ENCODE measurements at regions not wholly inside any gene's neighbourhood (a gene's known extent, or its start where the extent isn't known, plus 50 kb on each side); places are given as distances from the start of the nearest gene placed in this dataset.

DNA sequence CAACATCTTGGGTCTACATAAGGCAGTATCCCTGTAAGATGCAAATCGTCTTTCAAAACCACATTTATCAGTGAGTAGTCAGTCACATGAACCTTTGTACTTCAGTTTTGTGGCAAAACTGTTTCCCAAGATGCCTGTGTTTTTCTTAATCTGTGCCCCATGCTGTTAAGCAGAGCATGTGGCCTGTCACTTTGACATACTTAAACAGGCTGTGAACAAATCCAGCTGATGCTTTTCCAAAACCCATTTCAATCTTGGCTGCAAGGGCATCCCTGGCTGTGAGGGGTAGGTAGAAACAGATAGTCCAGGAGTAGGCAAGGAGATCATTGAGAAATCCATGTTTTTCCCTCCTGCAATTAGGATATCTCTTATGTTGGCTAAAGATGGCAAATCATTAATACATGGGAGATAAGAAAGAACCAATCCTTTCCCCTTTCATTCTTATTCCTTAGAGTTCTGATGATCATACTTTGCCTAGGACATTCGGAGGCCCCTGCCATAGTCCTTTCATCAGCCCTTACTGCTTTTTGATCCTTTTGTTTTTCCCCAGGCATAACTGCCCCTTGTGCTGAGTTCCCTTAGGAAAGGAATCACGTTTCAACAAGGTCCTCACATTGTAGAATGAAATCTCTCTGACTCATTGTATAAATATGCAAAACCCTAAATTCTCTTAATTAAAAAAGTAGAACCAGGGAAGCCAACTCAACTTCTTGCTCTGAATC is 121.1 kb upstream of the EEA1 start:
- no peak overlapping the region for H3K4me3 ChIP-seq (ENCODE audit: low read depth, poor library complexity, severe bottlenecking)
- TF ChIP-seq, protein P1, sequence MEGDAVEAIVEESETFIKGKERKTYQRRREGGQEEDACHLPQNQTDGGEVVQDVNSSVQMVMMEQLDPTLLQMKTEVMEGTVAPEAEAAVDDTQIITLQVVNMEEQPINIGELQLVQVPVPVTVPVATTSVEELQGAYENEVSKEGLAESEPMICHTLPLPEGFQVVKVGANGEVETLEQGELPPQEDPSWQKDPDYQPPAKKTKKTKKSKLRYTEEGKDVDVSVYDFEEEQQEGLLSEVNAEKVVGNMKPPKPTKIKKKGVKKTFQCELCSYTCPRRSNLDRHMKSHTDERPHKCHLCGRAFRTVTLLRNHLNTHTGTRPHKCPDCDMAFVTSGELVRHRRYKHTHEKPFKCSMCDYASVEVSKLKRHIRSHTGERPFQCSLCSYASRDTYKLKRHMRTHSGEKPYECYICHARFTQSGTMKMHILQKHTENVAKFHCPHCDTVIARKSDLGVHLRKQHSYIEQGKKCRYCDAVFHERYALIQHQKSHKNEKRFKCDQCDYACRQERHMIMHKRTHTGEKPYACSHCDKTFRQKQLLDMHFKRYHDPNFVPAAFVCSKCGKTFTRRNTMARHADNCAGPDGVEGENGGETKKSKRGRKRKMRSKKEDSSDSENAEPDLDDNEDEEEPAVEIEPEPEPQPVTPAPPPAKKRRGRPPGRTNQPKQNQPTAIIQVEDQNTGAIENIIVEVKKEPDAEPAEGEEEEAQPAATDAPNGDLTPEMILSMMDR (IDR thresholded peaks at IDR 0.05) = no peak
- TF ChIP-seq POLR2A (IDR thresholded peaks at IDR 0.05) = no peak
- no peak for DNase-seq (ENCODE audit: low spot score in 2 of 2)
- 50 to 51% methylated on average over 3 of the region's 3 CpGs for WGBS, 2 donors
- intact Hi-C loops (cut with DNase I; ENCODE audit: low total_unique reads) = no loop called here

DNA sequence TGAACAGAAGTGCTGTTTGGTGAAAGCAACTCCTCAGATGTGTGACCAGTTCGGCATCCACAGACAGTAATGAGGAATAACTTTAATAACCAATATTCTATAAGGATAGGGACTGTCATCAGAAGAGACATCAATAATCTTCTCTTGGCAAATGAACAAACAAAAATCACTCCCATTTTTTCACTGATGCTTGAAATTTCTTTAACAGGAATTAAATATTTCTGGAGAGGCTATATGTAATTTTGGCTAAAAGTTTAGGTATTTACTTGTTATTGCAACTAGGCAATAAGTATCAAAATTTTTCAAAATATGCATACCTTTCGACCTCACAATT is 121.6 kb upstream of the EEA1 start:
- no peak overlapping the region for H3K4me3 ChIP-seq (ENCODE audit: low read depth, poor library complexity, severe bottlenecking)
- 83 to 90% methylated on average over 2 of the region's 2 CpGs for whole genome bisulfite sequencing, 2 donors
- intact Hi-C loops (cut with DNase I; ENCODE audit: low total_unique reads) = no loop called here
- no peak for DNase-seq (ENCODE audit: low spot score in 2 of 2)
- no peak for TF ChIP-seq POLR2A (IDR thresholded peaks at IDR 0.05)
- TF ChIP-seq, protein P1 (IDR thresholded peaks at IDR 0.05) = no peak

DNA sequence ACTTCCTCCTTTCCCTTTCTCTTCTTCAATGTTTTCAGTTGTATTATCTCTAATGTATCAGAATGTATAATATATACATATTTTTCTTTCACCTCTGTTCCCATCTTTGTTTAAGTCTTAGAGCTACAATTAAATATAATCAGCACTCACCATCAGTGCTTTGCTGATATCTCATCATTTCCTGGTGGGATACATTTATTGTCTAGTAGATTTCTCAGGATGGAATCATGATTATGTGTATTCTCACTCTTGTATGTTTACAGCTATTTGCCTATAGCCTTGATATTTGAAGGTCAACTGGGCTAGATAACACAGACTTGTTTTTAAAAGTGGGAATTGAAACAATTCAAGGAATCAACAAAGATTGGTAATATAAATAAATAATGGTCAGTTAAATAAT is 124.9 kb upstream of the EEA1 start:
- intact Hi-C loops (cut with DNase I; ENCODE audit: low total_unique reads) = no loop called here
- DNase-seq (ENCODE audit: low spot score in 2 of 2) = no peak
- no peak for TF ChIP-seq POLR2A (IDR thresholded peaks at IDR 0.05)
- TF ChIP-seq, protein P1 (IDR thresholded peaks at IDR 0.05) = no peak

DNA sequence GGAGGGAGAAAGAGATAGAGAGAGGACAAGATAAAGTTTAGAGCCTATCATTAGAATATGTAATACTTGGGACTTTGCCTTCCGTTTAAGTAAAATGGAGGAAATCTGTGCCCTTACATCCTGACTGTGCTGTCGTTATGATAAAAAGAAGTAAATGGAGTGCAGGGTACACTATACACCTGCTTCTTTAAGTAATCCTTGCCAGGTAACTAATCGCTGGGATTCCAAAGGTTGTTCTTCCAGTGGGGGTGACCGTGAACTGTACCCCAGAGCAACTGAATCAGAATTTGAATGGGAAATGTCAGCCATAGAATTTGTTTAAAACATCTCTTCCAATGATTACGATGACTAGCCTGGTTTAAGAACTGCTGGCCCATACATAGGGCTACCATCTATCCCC is 126.1 kb upstream of the EEA1 start:
- WGBS, 2 donors = 84 to 92% methylated on average over 5 of the region's 5 CpGs
- no peak for DNase-seq (ENCODE audit: low spot score in 2 of 2)
- intact Hi-C loops (cut with DNase I; ENCODE audit: low total_unique reads) = no loop called here
- no peak overlapping the region for H3K4me3 ChIP-seq (ENCODE audit: low read depth, poor library complexity, severe bottlenecking)
- TF ChIP-seq POLR2A (IDR thresholded peaks at IDR 0.05) = no peak
- TF ChIP-seq, protein P1 (IDR thresholded peaks at IDR 0.05) = no peak

More for the DNA sequence above, 124.9 kb upstream of the EEA1 start:
- H3K4me3 ChIP-seq (ENCODE audit: low read depth, poor library complexity, severe bottlenecking) = no peak overlapping the region

DNA sequence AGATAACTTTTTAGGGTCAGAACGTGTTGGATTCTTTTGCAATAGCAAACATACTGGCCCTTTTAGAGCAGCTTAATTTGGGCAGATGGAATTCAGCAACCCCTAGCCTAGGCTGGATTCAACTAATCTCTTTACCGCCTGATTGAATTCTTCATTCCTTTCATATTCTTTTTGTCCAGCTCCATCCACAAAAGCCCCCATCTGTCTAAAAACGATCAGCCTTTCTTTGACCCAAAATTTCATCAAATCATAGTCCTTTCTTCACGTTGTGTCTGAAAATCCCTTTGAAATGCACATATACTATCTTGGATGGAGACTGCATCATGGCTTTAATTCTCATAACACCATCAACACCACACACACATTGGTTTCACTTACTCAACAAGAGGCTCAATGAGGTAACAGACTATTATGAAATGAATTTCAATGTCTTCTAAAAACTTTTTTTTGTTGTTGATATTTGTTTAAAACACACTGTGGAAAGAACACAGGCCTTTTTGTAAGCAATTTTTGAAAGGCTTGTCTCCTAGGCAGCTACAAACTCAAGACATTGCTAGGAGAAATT is 128.0 kb upstream of the EEA1 start:
- 82% methylated on average over 4 of the region's 4 CpGs for WGBS, 2 donors
- no peak for DNase-seq (ENCODE audit: low spot score in 2 of 2)
- no peak overlapping the region for H3K4me3 ChIP-seq (ENCODE audit: low read depth, poor library complexity, severe bottlenecking)
- TF ChIP-seq POLR2A (IDR thresholded peaks at IDR 0.05) = no peak
- TF ChIP-seq, protein P1 (IDR thresholded peaks at IDR 0.05) = no peak
- intact Hi-C loops (cut with DNase I; ENCODE audit: low total_unique reads) = no loop called here

DNA sequence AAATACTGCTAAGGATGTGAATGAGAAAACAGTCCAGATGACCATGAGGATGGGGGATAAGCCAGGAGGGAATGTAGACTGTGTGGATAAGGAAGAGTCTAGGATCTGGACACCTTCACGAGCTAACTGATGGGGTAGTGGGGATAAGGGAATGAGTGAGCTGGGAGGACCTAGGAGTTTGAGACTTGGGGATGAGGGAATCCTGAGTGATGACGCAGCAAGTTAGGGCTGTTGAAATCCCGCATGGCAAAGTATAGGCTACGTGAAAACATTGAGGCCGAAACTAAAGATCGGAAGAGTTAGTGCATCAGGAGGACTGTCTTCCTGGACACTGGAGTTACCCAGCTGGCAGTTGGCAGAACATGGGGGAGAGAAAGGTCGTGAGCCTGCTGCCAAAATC is 129.2 kb upstream of the EEA1 start:
- H3K4me3 ChIP-seq (ENCODE audit: low read depth, poor library complexity, severe bottlenecking) = no peak overlapping the region
- intact Hi-C loops (cut with DNase I; ENCODE audit: low total_unique reads) = no loop called here
- no peak for TF ChIP-seq POLR2A (IDR thresholded peaks at IDR 0.05)
- TF ChIP-seq, protein P1 (IDR thresholded peaks at IDR 0.05) = no peak
- no peak for DNase-seq (ENCODE audit: low spot score in 2 of 2)
- WGBS, 2 donors = 64 to 82% methylated on average over 7 of the region's 7 CpGs
